MM.1S (cell line): ENCODE measurements at regions not wholly inside any gene's neighbourhood (a gene's known extent, or its start where the extent isn't known, plus 50 kb on each side); places are given as distances from the start of the nearest gene placed in this dataset.

Experiments
- CTCF ChIP-seq: fragments of 300-600 bp; sonication (generic); IDR thresholded peaks from 2 replicates; pipeline ENCODE4 v1.5.1; 2016; ENCODE audit warnings: antibody characterized with exemption, low read length, mixed read lengths
- EZH2 ChIP-seq: fragments of 300-600 bp; sonication (generic); optimal IDR thresholded peaks from 2 replicates; pipeline ENCODE3; 2017; ENCODE audit warnings: low read depth, mild to moderate bottlenecking, antibody characterized with exemption, low read length, mixed read lengths
- EZH2phosphoT487 ChIP-seq: fragments of 300-600 bp; sonication (generic); IDR thresholded peaks from 2 replicates; pipeline ENCODE4 v1.6.1; 2018; ENCODE audit warnings: antibody characterized with exemption, low read length

DNA sequence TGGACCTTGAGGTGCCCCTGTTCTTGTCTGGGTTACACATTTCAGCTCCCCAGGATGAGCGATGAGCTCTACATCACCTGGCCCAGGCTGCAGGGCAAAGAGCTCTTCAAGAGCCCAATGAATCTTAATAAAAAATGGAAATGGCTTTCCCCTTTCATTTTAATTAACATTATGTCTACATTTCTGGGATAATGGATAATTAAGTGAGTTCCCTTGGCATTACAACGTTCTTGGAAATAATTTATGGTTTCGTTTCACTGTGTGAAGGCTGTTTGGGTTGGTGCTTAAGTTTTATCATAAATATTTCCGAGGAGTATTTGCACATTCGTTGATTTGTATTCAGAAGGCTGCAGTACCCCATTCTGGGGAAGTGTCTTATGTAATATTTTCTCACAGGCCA lies 678.3 kb upstream of the EEF2KMT start:
- TF ChIP-seq CTCF (no peak), EZH2 (no peak), EZH2phosphoT487 (no peak)
